ENCODE measurements at regions not wholly inside any gene's neighbourhood (a gene's known extent, or its start where the extent isn't known, plus 50 kb on each side); places are given as distances from the start of the nearest gene placed in this dataset.

- Mint-ChIP-seq H3K27me3 (ENCODE audit: unreplicated experiment) (peaks cover 9% of the 10 kb centered on the region), H3K9me3 (ENCODE audit: low read depth, unreplicated experiment) (peaks cover 3% of the 10 kb centered on the region), H3K4me1 (ENCODE audit: low read depth, unreplicated experiment) (no peaks in the 10 kb centered on the region), H3K4me3 (ENCODE audit: low read depth, unreplicated experiment) (no peak overlapping the region), H3K27ac (ENCODE audit: unreplicated experiment) (no peak overlapping the region), H3K36me3 (ENCODE audit: insufficient read depth, unreplicated experiment) (no peaks in the 10 kb centered on the region)
- intact Hi-C loops (cut with micrococcal nuclease; ENCODE audit: unreplicated experiment), result no loop called here
- BruUV-seq (replicated peaks), result no TSS peak
- no peak for TF ChIP-seq CTCF (IDR thresholded peaks at IDR 0.05; ENCODE audit: unreplicated experiment)
- CTCF ChIA-PET, result interaction anchor here (0.8 to 1.2 kb wide), 2 partner anchors 9 to 20 kb away, joined by 3 to 4 read pairs; no protein-coding TSS in a partner anchor
- no peak for DNase-seq
These were observed 135.8 kb downstream of the RPL22L1 start for GRCh38 chr3:170734043-170734734.

DNA sequence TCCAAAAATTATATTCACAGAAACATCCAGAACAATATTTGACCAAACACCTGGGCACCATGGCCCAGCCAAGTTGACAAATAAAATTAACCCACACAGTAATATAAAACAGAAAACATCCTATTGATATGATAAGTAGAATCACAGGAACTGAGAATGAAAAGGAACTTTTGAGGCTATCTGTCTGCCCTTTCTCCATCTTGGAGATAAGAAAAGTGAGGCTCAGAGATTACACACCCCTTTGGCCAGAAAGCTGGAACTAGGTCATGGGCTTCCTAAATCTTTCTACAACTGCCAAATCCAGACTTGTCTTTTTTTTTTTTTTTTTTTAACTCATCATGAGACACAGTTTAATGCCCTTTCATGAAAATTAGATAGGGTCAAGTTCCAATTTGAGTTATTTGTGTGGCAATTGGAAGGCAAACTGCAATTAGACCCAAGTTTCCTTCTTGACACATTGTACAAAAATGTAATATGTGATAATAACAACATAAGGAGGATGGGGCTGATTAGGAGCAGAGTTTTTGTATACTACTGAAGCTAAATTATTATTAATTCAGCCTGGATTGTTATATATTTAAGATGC is 137.2 kb downstream of the RPL22L1 start:
- no peaks in the 10 kb centered on the region for H3K9me3 Mint-ChIP-seq (ENCODE audit: low read depth, unreplicated experiment)
- H3K36me3 Mint-ChIP-seq (ENCODE audit: insufficient read depth, unreplicated experiment), result no peaks in the 10 kb centered on the region
- no peaks in the 10 kb centered on the region for H3K4me1 Mint-ChIP-seq (ENCODE audit: low read depth, unreplicated experiment)
- intact Hi-C loops (cut with micrococcal nuclease; ENCODE audit: unreplicated experiment), result no loop called here
- TF ChIP-seq CTCF (IDR thresholded peaks at IDR 0.05; ENCODE audit: unreplicated experiment), result no peak
- BruUV-seq (replicated peaks), result no TSS peak
- no peak overlapping the region for H3K27ac Mint-ChIP-seq (ENCODE audit: unreplicated experiment)
- no peak for DNase-seq
- H3K4me3 Mint-ChIP-seq (ENCODE audit: low read depth, unreplicated experiment), result no peak overlapping the region
- peaks cover 9% of the 10 kb centered on the region for H3K27me3 Mint-ChIP-seq (ENCODE audit: unreplicated experiment)
- CTCF ChIA-PET, result interaction anchor here (0.7 kb wide), 1 partner anchor 9 kb away, joined by 3 read pairs; no protein-coding TSS in a partner anchor

GRCh38 chr3:170731281-170731680 is 138.7 kb downstream of the RPL22L1 start:
- BruUV-seq (replicated peaks), result no TSS peak
- Mint-ChIP-seq H3K36me3 (ENCODE audit: insufficient read depth, unreplicated experiment) (no peaks in the 10 kb centered on the region), H3K27ac (ENCODE audit: unreplicated experiment) (no peak overlapping the region), H3K27me3 (ENCODE audit: unreplicated experiment) (peaks cover 9% of the 10 kb centered on the region), H3K4me3 (ENCODE audit: low read depth, unreplicated experiment) (no peak overlapping the region), H3K4me1 (ENCODE audit: low read depth, unreplicated experiment) (no peaks in the 10 kb centered on the region), H3K9me3 (ENCODE audit: low read depth, unreplicated experiment) (no peaks in the 10 kb centered on the region)
- DNase-seq, result no peak
- CTCF ChIA-PET, result no interaction called here
- no peak for TF ChIP-seq CTCF (IDR thresholded peaks at IDR 0.05; ENCODE audit: unreplicated experiment)
- intact Hi-C loops (cut with micrococcal nuclease; ENCODE audit: unreplicated experiment), result no loop called here

DNA sequence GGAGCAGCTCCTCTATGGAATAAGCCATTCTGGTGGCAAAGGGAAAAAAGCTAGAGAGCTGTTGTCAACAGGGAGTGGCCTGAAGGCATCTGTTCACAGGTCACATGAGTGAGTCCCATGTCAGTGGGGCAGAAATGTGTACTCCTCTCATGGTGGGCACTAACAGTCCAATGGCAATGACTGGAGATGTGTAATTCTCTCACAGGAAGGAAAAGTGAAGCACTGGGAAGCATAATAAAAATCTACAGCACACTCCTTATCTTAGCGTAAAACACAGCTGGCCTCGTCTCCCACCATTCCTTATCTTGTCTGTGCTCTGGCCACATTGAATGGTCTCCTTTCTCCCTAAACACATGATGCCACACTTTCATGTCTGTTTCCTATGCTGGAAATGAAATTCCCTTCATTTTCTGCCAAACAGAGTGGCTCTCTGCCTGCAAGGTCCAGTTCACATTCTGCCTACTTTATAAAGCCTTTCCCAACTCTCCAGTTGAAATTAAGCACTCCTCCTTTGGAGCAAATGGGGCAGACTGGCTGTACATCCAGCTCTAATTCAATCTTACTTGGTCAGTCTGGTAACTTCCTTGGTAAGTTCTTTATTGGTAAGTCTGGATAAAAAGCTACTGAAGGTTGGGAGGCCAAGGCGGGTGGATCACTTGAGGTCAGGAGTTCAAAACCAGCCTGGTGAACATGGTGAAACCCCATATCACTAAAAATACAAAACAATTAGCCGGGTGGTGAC is 139.8 kb downstream of the RPL22L1 start:
- intact Hi-C loops (cut with micrococcal nuclease; ENCODE audit: unreplicated experiment), result no loop called here
- no peaks in the 10 kb centered on the region for H3K9me3 Mint-ChIP-seq (ENCODE audit: low read depth, unreplicated experiment)
- H3K27ac Mint-ChIP-seq (ENCODE audit: unreplicated experiment), result no peak overlapping the region
- no peak for DNase-seq
- H3K27me3 Mint-ChIP-seq (ENCODE audit: unreplicated experiment), result peaks cover 9% of the 10 kb centered on the region
- no peaks in the 10 kb centered on the region for H3K4me1 Mint-ChIP-seq (ENCODE audit: low read depth, unreplicated experiment)
- no peaks in the 10 kb centered on the region for H3K36me3 Mint-ChIP-seq (ENCODE audit: insufficient read depth, unreplicated experiment)
- BruUV-seq (replicated peaks), result no TSS peak
- no peak for TF ChIP-seq CTCF (IDR thresholded peaks at IDR 0.05; ENCODE audit: unreplicated experiment)
- no peak overlapping the region for H3K4me3 Mint-ChIP-seq (ENCODE audit: low read depth, unreplicated experiment)
- CTCF ChIA-PET, result no interaction called here

Measured in Calu3 (cell line).